IMR-90 (cell line): ENCODE measurements at regions not wholly inside any gene's neighbourhood (a gene's known extent, or its start where the extent isn't known, plus 50 kb on each side); places are given as distances from the start of the nearest gene placed in this dataset.

Experiments
- POLR2A ChIP-seq: IDR thresholded peaks from 2 replicates; pipeline ENCODE4 v1.6.1; 2012; ENCODE audit warnings: mild to moderate bottlenecking, low read depth, low read length
- RCOR1 ChIP-seq: IDR thresholded peaks from 2 replicates; pipeline ENCODE4 v1.6.1; 2012; ENCODE audit warnings: mild to moderate bottlenecking, low read length, improper control_type of control experiment; ENCODE audit not compliant: insufficient replicate concordance
- RFX5 ChIP-seq: IDR thresholded peaks from 2 replicates; pipeline ENCODE4 v1.8.0; 2012; ENCODE audit warnings: low read depth, mild to moderate bottlenecking, low read length, moderate library complexity
- TF ChIP-seq, protein P1 (sequence below): conservative IDR thresholded peaks from 2 replicates; pipeline ENCODE4 v1.5.1; 2012; ENCODE audit warnings: mild to moderate bottlenecking, low read depth, low read length, improper control_type of control experiment
- TF ChIP-seq, protein P2 (sequence below): fragments of 150-350 bp; IDR thresholded peaks from 2 replicates; pipeline ENCODE4 v1.6.1; 2017; ENCODE audit warnings: mild to moderate bottlenecking, antibody characterized with exemption, low read length, low read depth

DNA sequence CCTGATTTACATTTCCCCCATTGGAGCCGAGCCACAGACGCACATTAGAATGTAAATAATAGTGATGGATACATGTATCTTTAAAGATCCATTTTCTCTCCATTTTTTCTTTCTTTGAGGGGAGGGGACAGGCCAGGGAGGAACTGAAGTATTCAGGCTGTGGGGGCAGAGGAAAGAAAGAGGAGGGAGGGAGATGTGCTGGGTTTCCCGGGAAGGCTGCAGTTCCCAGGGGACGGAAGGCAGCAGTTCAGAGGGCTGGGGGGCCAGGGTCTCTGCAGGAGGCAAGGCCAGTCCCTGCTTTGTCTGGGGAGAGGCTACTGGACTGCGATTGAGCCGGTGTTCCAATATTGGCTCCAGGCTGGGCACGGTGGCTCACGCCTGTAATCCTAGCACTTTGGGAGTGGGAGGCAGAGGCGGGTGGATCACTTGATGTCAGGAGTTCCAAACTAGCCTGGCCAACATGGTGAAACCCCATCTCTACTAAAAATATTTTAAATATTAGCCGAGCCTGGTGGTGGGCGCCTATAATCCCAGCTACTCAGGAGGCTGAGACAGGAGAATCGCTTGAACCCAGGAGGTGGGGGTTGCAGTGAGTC, 94.2 kb upstream of the LHX1 start:
- TF ChIP-seq POLR2A (no peak), RFX5 (no peak), RCOR1 (no peak)
- TF ChIP-seq, protein P1, sequence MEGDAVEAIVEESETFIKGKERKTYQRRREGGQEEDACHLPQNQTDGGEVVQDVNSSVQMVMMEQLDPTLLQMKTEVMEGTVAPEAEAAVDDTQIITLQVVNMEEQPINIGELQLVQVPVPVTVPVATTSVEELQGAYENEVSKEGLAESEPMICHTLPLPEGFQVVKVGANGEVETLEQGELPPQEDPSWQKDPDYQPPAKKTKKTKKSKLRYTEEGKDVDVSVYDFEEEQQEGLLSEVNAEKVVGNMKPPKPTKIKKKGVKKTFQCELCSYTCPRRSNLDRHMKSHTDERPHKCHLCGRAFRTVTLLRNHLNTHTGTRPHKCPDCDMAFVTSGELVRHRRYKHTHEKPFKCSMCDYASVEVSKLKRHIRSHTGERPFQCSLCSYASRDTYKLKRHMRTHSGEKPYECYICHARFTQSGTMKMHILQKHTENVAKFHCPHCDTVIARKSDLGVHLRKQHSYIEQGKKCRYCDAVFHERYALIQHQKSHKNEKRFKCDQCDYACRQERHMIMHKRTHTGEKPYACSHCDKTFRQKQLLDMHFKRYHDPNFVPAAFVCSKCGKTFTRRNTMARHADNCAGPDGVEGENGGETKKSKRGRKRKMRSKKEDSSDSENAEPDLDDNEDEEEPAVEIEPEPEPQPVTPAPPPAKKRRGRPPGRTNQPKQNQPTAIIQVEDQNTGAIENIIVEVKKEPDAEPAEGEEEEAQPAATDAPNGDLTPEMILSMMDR, result no peak
- TF ChIP-seq, protein P2, sequence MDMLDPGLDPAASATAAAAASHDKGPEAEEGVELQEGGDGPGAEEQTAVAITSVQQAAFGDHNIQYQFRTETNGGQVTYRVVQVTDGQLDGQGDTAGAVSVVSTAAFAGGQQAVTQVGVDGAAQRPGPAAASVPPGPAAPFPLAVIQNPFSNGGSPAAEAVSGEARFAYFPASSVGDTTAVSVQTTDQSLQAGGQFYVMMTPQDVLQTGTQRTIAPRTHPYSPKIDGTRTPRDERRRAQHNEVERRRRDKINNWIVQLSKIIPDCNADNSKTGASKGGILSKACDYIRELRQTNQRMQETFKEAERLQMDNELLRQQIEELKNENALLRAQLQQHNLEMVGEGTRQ, result no peak
